Large intestine (tissue), 3 donors: ENCODE measurements at regions not wholly inside any gene's neighbourhood (a gene's known extent, or its start where the extent isn't known, plus 50 kb on each side); places are given as distances from the start of the nearest gene placed in this dataset.

ENCODE experiments used
- DNase-seq, 2 donors: peaks; one replicate each; pipeline versions ENCODE4 v3.0.0 to v3.0.0-alpha.2; 2013
- H3K27ac ChIP-seq: one replicate; pipeline ENCODE4 v1.5.1; 2013; ENCODE audit warnings: low read length
- H3K27me3 ChIP-seq: 2 replicates; pipeline ENCODE4 v1.6.1; 2013; ENCODE audit warnings: low read length; ENCODE audit not compliant: control insufficient read depth, insufficient read depth
- H3K36me3 ChIP-seq: 2 replicates; pipeline ENCODE4 v1.6.1; 2013; ENCODE audit warnings: low read length; ENCODE audit not compliant: control insufficient read depth, insufficient read depth
- H3K4me1 ChIP-seq: one replicate; pipeline ENCODE4 v1.6.1; 2013; ENCODE audit warnings: low read length; ENCODE audit not compliant: control insufficient read depth, insufficient read depth
- H3K4me3 ChIP-seq: one replicate; pipeline ENCODE4 v1.5.1; 2013; ENCODE audit warnings: low read length
- H3K9me3 ChIP-seq: one replicate; pipeline ENCODE4 v1.6.1; 2013; ENCODE audit warnings: mild to moderate bottlenecking, low read depth, low read length, moderate library complexity; ENCODE audit not compliant: control insufficient read depth
- WGBS: methylation state at CpG from one replicate; pipeline ENCODE4 v1.1.5; 2013; ENCODE audit warnings: low lambda C conversion rate; ENCODE audit not compliant: insufficient coverage; 5-methylcytosine and 5-hydroxymethylcytosine counted together

GRCh38 chr4:138927072-138927471 is 88.5 kb upstream of the NOCT start:
- H3K4me1 ChIP-seq, result no peaks in the 10 kb centered on the region

GRCh38 chr4:138925495-138925894 is 90.1 kb upstream of the NOCT start:
- 64% methylated on average over 3 of the region's 3 CpGs for WGBS

More at GRCh38 chr4:138927072-138927471, 88.5 kb upstream of the NOCT start:
- Histone ChIP-seq H3K27me3 (no peaks in the 10 kb centered on the region), H3K9me3 (no peaks in the 10 kb centered on the region), H3K36me3 (no peaks in the 10 kb centered on the region), H3K27ac (no peak overlapping the region), H3K4me3 (no peak overlapping the region)
- no peak for DNase-seq

GRCh38 chr4:138919094-138919936 is 96.3 kb upstream of the NOCT start:
- H3K27ac ChIP-seq, result no peak overlapping the region
- no peak overlapping the region for H3K4me3 ChIP-seq
- no peaks in the 10 kb centered on the region for H3K4me1 ChIP-seq
- DNase-seq, result peak; percentile 58 to 63
- H3K9me3 ChIP-seq, result no peaks in the 10 kb centered on the region
- WGBS, result 22% methylated on average over 6 of the region's 27 CpGs
- no peaks in the 10 kb centered on the region for H3K36me3 ChIP-seq
- peaks cover 3% of the 10 kb centered on the region for H3K27me3 ChIP-seq

More at GRCh38 chr4:138925495-138925894, 90.1 kb upstream of the NOCT start:
- Histone ChIP-seq H3K4me1 (no peaks in the 10 kb centered on the region), H3K9me3 (no peaks in the 10 kb centered on the region), H3K4me3 (no peak overlapping the region), H3K36me3 (no peaks in the 10 kb centered on the region), H3K27me3 (peaks cover under 1% of the 10 kb centered on the region), H3K27ac (no peak overlapping the region)
- no peak for DNase-seq

GRCh38 chr4:138918169-138918869 is 97.3 kb upstream of the NOCT start:
- H3K27me3 ChIP-seq, result peaks cover 3% of the 10 kb centered on the region
- no peak overlapping the region for H3K27ac ChIP-seq
- H3K36me3 ChIP-seq, result no peaks in the 10 kb centered on the region
- 82% methylated on average over 3 of the region's 15 CpGs for WGBS
- DNase-seq, result no peak
- no peak overlapping the region for H3K4me3 ChIP-seq
- no peaks in the 10 kb centered on the region for H3K9me3 ChIP-seq
- no peaks in the 10 kb centered on the region for H3K4me1 ChIP-seq

- Histone ChIP-seq H3K4me3 (no peak overlapping the region), H3K4me1 (no peaks in the 10 kb centered on the region), H3K27me3 (peaks cover 3% of the 10 kb centered on the region), H3K9me3 (no peaks in the 10 kb centered on the region), H3K36me3 (no peaks in the 10 kb centered on the region), H3K27ac (no peak overlapping the region)
- WGBS, result 100% methylated on average over 1 of the region's 1 CpG
- no peak for DNase-seq
These were observed 98.8 kb upstream of the NOCT start for GRCh38 chr4:138916763-138917162.

- Histone ChIP-seq H3K27me3 (peaks cover 3% of the 10 kb centered on the region), H3K4me3 (no peak overlapping the region), H3K4me1 (peaks cover 7% of the 10 kb centered on the region), H3K36me3 (no peaks in the 10 kb centered on the region), H3K9me3 (no peaks in the 10 kb centered on the region), H3K27ac (no peak overlapping the region)
- no peak for DNase-seq
These were observed 99.8 kb upstream of the NOCT start for GRCh38 chr4:138915756-138916155.

- Histone ChIP-seq H3K27ac (peak overlapping the region; percentile 24), H3K36me3 (no peaks in the 10 kb centered on the region), H3K9me3 (no peaks in the 10 kb centered on the region), H3K27me3 (no peaks in the 10 kb centered on the region), H3K4me3 (no peak overlapping the region), H3K4me1 (peaks cover 13% of the 10 kb centered on the region)
- WGBS, result no CpG with 5 or more reads among the region's 3 CpGs
- no peak for DNase-seq
These were observed 102.8 kb upstream of the NOCT start for GRCh38 chr4:138912704-138913340.

GRCh38 chr4:138911909-138912703 is 103.5 kb upstream of the NOCT start:
- peak; percentile 6 to 49 for DNase-seq
- Histone ChIP-seq H3K36me3 (no peaks in the 10 kb centered on the region), H3K27me3 (no peaks in the 10 kb centered on the region), H3K27ac (peak overlapping the region; percentile 24), H3K4me1 (peaks cover 13% of the 10 kb centered on the region), H3K9me3 (no peaks in the 10 kb centered on the region), H3K4me3 (no peak overlapping the region)
- 20% methylated on average over 2 of the region's 9 CpGs for WGBS

- peak overlapping the region; percentile 57 for H3K27ac ChIP-seq
- no peaks in the 10 kb centered on the region for H3K9me3 ChIP-seq
- H3K4me1 ChIP-seq, result peaks cover 13% of the 10 kb centered on the region
- H3K27me3 ChIP-seq, result no peaks in the 10 kb centered on the region
- no CpG with 5 or more reads among the region's 12 CpGs for WGBS
- no peak overlapping the region for H3K4me3 ChIP-seq
- peak; percentile 79 to 87 for DNase-seq
- no peaks in the 10 kb centered on the region for H3K36me3 ChIP-seq
These were observed 104.7 kb upstream of the NOCT start for GRCh38 chr4:138910914-138911336.
